ENCODE measurements at regions not wholly inside any gene's neighbourhood (a gene's known extent, or its start where the extent isn't known, plus 50 kb on each side); places are given as distances from the start of the nearest gene placed in this dataset.

DNA sequence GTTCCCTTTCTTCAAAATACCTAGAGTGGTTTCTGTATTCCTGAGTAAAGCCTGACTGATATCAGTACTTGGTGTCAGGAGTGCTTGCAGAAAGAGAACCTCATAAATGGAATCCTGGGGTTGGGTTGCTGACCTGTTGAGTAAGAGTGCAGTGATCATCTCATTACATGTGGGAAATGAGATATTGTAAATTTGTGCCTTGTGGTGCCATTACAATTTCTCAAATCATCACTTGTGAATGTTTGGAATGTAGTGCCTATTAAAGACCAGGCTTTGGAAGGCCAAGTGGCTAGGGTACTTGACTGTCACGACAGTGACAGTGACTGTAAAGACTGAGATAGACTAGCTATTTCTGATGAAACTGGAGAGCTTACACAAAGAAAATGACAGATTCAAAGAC is 176.7 kb upstream of the CTTNBP2NL start:
- Histone ChIP-seq H4K20me1 (ENCODE audit: insufficient read depth, poor library complexity, severe bottlenecking) (no peaks in the 10 kb centered on the region), H3K27me3 (no peaks in the 10 kb centered on the region), H3K27ac (no peak overlapping the region), H3K79me2 (no peaks in the 10 kb centered on the region), H3K9me3 (ENCODE audit: low read depth) (no peaks in the 10 kb centered on the region), H3K4me3 (no peak overlapping the region), H3K4me2 (no peak overlapping the region), H3K36me3 (replicated peaks; ENCODE audit: insufficient read depth, low read depth) (no peaks in the 10 kb centered on the region), H3K9me2 (replicated peaks; ENCODE audit: insufficient read depth) (no peaks in the 10 kb centered on the region), H3K4me1 (ENCODE audit: insufficient read depth) (no peaks in the 10 kb centered on the region), H2AFZ (no peak overlapping the region)
- TF ChIP-seq, protein P1, sequence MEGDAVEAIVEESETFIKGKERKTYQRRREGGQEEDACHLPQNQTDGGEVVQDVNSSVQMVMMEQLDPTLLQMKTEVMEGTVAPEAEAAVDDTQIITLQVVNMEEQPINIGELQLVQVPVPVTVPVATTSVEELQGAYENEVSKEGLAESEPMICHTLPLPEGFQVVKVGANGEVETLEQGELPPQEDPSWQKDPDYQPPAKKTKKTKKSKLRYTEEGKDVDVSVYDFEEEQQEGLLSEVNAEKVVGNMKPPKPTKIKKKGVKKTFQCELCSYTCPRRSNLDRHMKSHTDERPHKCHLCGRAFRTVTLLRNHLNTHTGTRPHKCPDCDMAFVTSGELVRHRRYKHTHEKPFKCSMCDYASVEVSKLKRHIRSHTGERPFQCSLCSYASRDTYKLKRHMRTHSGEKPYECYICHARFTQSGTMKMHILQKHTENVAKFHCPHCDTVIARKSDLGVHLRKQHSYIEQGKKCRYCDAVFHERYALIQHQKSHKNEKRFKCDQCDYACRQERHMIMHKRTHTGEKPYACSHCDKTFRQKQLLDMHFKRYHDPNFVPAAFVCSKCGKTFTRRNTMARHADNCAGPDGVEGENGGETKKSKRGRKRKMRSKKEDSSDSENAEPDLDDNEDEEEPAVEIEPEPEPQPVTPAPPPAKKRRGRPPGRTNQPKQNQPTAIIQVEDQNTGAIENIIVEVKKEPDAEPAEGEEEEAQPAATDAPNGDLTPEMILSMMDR (IDR thresholded peaks at IDR 0.05; ENCODE audit: poor library complexity): no peak
- TF ChIP-seq EZH2phosphoT487 (IDR thresholded peaks at IDR 0.05; ENCODE audit: low read depth, severe bottlenecking, unreplicated experiment) (no peak), EZH2 (IDR thresholded peaks at IDR 0.05; ENCODE audit: borderline replicate concordance) (no peak)
- WGBS (ENCODE audit: low lambda C conversion rate, missing lambda C conversion rate): 80% methylated on average over 1 of the region's 1 CpG
- DNase-seq (ENCODE audit: low spot score): no peak

DNA sequence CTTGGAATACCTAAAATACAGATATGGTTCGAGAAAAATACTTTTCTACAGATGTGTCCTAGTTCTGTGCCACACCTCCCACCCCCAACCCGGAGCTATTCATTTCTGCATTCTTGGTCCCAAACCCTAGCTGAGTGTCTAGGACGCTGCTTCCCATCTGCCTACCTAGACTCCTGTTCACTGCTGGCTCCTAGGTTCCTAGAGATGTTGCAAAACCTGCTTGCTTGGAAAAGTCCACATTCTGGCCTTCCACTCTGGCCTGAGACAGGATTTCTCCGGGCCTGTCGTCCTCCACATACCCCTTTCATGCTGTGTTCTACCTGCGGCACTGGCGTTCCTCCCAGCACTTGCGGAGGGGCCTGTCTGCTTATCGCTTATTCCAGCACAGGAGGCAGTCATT is 165.8 kb upstream of the CTTNBP2NL start:
- H3K79me2 ChIP-seq: no peaks in the 10 kb centered on the region
- no peak for TF ChIP-seq EZH2phosphoT487 (IDR thresholded peaks at IDR 0.05; ENCODE audit: low read depth, severe bottlenecking, unreplicated experiment)
- no peak for TF ChIP-seq EZH2 (IDR thresholded peaks at IDR 0.05; ENCODE audit: borderline replicate concordance)
- TF ChIP-seq, protein P1 (IDR thresholded peaks at IDR 0.05; ENCODE audit: poor library complexity): no peak

DNA sequence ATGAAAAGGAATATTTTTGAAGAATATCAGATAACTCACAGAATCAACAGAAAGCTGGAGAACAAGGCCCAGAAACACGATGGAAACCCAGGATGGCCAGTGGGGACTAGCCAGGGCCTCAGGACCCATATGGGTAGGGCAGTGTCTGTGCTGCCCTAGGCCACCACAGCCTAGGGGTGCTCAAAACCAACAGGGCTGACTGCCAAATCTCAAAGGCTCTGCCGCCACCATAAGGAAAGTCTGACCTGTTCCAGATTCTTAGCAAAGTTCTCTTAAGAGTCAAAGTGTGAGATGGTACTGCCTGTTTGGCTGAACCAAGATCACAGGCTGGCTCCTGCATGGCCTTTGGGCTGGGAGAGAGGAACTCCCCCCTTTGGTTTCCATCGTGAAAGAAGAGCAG is 164.7 kb upstream of the CTTNBP2NL start:
- Histone ChIP-seq H3K4me1 (ENCODE audit: insufficient read depth) (no peaks in the 10 kb centered on the region), H2AFZ (no peak overlapping the region), H3K9me3 (ENCODE audit: low read depth) (no peaks in the 10 kb centered on the region), H3K4me3 (no peak overlapping the region), H3K79me2 (no peaks in the 10 kb centered on the region), H3K27me3 (no peaks in the 10 kb centered on the region), H4K20me1 (ENCODE audit: insufficient read depth, poor library complexity, severe bottlenecking) (no peaks in the 10 kb centered on the region), H3K9me2 (replicated peaks; ENCODE audit: insufficient read depth) (no peaks in the 10 kb centered on the region), H3K27ac (no peak overlapping the region), H3K36me3 (replicated peaks; ENCODE audit: insufficient read depth, low read depth) (no peaks in the 10 kb centered on the region), H3K4me2 (no peak overlapping the region)
- WGBS (ENCODE audit: low lambda C conversion rate, missing lambda C conversion rate): 72% methylated on average over 3 of the region's 3 CpGs
- no peak for DNase-seq (ENCODE audit: low spot score)
- TF ChIP-seq EZH2 (IDR thresholded peaks at IDR 0.05; ENCODE audit: borderline replicate concordance) (no peak), EZH2phosphoT487 (IDR thresholded peaks at IDR 0.05; ENCODE audit: low read depth, severe bottlenecking, unreplicated experiment) (no peak)
- TF ChIP-seq, protein P1 (IDR thresholded peaks at IDR 0.05; ENCODE audit: poor library complexity): no peak

More for the DNA sequence above, 165.8 kb upstream of the CTTNBP2NL start:
- Histone ChIP-seq H3K4me1 (ENCODE audit: insufficient read depth) (no peaks in the 10 kb centered on the region), H3K27me3 (no peaks in the 10 kb centered on the region), H3K9me3 (ENCODE audit: low read depth) (no peaks in the 10 kb centered on the region), H3K27ac (no peak overlapping the region), H3K36me3 (replicated peaks; ENCODE audit: insufficient read depth, low read depth) (no peaks in the 10 kb centered on the region), H4K20me1 (ENCODE audit: insufficient read depth, poor library complexity, severe bottlenecking) (no peaks in the 10 kb centered on the region), H3K9me2 (replicated peaks; ENCODE audit: insufficient read depth) (no peaks in the 10 kb centered on the region), H2AFZ (no peak overlapping the region), H3K4me2 (no peak overlapping the region), H3K4me3 (no peak overlapping the region)
- DNase-seq (ENCODE audit: low spot score): no peak
- WGBS (ENCODE audit: low lambda C conversion rate, missing lambda C conversion rate): 94% methylated on average over 9 of the region's 9 CpGs

DNA sequence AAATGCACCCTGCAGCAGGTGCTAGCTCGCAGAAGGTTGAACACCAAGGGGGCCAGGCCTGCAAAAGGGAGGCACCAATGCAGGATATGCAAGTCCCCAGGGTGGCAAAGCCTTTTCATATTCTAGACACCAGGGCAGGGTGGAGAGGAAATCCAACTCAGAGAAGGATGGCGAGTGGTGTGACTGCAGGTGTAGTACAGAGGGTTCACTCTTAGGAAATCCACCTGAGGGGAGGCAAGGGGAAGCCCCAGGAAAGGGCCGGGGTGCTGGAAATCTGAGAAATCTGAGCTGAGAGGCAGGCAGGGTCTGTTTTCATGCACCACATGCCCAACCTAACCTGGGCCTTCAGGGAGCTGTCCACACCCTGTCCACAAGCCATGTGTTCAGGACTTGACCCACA is 163.2 kb upstream of the CTTNBP2NL start:
- no peaks in the 10 kb centered on the region for H3K9me2 ChIP-seq (replicated peaks; ENCODE audit: insufficient read depth)
- WGBS (ENCODE audit: low lambda C conversion rate, missing lambda C conversion rate): 88% methylated on average over 3 of the region's 3 CpGs
- H3K4me3 ChIP-seq: no peak overlapping the region
- no peak overlapping the region for H3K27ac ChIP-seq
- no peaks in the 10 kb centered on the region for H3K4me1 ChIP-seq (ENCODE audit: insufficient read depth)
- H3K9me3 ChIP-seq (ENCODE audit: low read depth): no peaks in the 10 kb centered on the region
- H3K36me3 ChIP-seq (replicated peaks; ENCODE audit: insufficient read depth, low read depth): no peaks in the 10 kb centered on the region
- no peak for DNase-seq (ENCODE audit: low spot score)
- H3K27me3 ChIP-seq: no peaks in the 10 kb centered on the region
- H4K20me1 ChIP-seq (ENCODE audit: insufficient read depth, poor library complexity, severe bottlenecking): no peaks in the 10 kb centered on the region
- no peak overlapping the region for H2AFZ ChIP-seq
- no peak overlapping the region for H3K4me2 ChIP-seq
- TF ChIP-seq EZH2 (IDR thresholded peaks at IDR 0.05; ENCODE audit: borderline replicate concordance): no peak
- TF ChIP-seq, protein P1 (IDR thresholded peaks at IDR 0.05; ENCODE audit: poor library complexity): no peak
- no peak for TF ChIP-seq EZH2phosphoT487 (IDR thresholded peaks at IDR 0.05; ENCODE audit: low read depth, severe bottlenecking, unreplicated experiment)
- H3K79me2 ChIP-seq: no peaks in the 10 kb centered on the region

Data from hepatocyte (in vitro differentiated cells).